Vagina (tissue), 2 donors: ENCODE measurements at regions not wholly inside any gene's neighbourhood (a gene's known extent, or its start where the extent isn't known, plus 50 kb on each side); places are given as distances from the start of the nearest gene placed in this dataset.

Experiments used
- DNase-seq, 2 donors: peaks; one replicate each; pipeline ENCODE4 v3.0.0-alpha.2; 2017; ENCODE audit errors: extremely low spot score in 2 of 2
- H3K27ac ChIP-seq: fragments of 200-600 bp; sonication (generic); one replicate; pipeline ENCODE4 v1.5.1; 2019
- H3K27me3 ChIP-seq: fragments of 200-600 bp; sonication (generic); one replicate; pipeline ENCODE4 v1.5.1; 2019
- H3K36me3 ChIP-seq, 2 donors: fragments of 200-600 bp; sonication (generic); one replicate each; pipeline ENCODE4 v1.5.1; 2017 to 2019
- H3K4me1 ChIP-seq: fragments of 200-600 bp; sonication (generic); one replicate; pipeline ENCODE4 v1.5.1; 2019
- H3K4me3 ChIP-seq, 2 donors: fragments of 200-600 bp; sonication (generic); 1 replicate in 1 of 2; 2 replicates in 1 of 2; pipeline ENCODE4 v1.5.1; 2016 to 2019
- H3K9me3 ChIP-seq: fragments of 200-600 bp; sonication (generic); one replicate; pipeline ENCODE4 v1.5.1; 2019
- POLR2A ChIP-seq, 2 donors: fragments of 450-650 bp; IDR thresholded peaks; one replicate each; pipeline ENCODE4 v1.6.1; 2017; ENCODE audit warnings: antibody characterized with exemption in 2 of 2, mild to moderate bottlenecking in 2 of 2, moderate library complexity in 2 of 2
- POLR2AphosphoS5 ChIP-seq, 2 donors: sonication (generic); formaldehyde crosslinking; IDR thresholded peaks; one replicate each; pipeline ENCODE4 v1.9.0; 2017; ENCODE audit warnings: antibody characterized with exemption in 2 of 2, mild to moderate bottlenecking in 2 of 2, low read depth in 1 of 2; ENCODE audit not compliant: insufficient read depth in 1 of 2
- intact Hi-C: fragments of 100-400 bp; cut with DNase I; formaldehyde crosslinking; loops from one replicate; pipeline ENCODE4 v1.15.1; 2023
- TF ChIP-seq, protein P1 (sequence below), 3 experiments: fragments of 450-650 bp in 2 of 3; fragments of 200-600 bp in 1 of 3; sonication (generic) in 1 of 3; IDR thresholded peaks; one replicate each; pipeline ENCODE4 v1.5.1; 2017 to 2019; ENCODE audit warnings: antibody characterized with exemption in 3 of 3, mild to moderate bottlenecking in 2 of 3, moderate library complexity in 2 of 3

DNA sequence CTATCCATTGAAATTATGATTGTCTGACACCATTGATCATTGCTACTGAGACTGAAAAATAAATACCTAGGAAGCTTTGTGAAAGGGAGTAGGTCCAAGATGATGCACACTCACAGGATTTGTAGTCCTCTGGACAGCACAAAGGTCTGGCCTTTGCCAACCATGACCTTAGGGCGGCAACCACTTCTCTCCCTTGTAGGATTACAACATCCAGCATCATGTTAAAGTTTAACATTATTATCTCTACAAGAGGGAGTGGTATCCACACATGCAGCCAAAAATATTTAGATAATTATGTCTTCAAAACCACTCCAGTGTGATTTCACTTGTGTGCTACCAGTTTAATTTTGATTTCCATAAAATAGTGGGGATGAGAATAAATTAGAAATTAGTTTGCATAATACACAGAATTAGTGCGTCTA is 51.1 kb upstream of the NHSL1 start:
- Histone ChIP-seq H3K4me3 (no peak overlapping the region), H3K27ac (no peak overlapping the region), H3K36me3 (no peaks in the 10 kb centered on the region), H3K9me3 (no peaks in the 10 kb centered on the region), H3K27me3 (no peaks in the 10 kb centered on the region), H3K4me1 (peaks cover 4% of the 10 kb centered on the region)
- DNase-seq: no peak
- intact Hi-C loops: no loop called here
- no peak for TF ChIP-seq POLR2AphosphoS5 (IDR thresholded peaks at IDR 0.05; ENCODE audit: insufficient read depth in 1 of 2, low read depth in 1 of 2)
- TF ChIP-seq, protein P1, sequence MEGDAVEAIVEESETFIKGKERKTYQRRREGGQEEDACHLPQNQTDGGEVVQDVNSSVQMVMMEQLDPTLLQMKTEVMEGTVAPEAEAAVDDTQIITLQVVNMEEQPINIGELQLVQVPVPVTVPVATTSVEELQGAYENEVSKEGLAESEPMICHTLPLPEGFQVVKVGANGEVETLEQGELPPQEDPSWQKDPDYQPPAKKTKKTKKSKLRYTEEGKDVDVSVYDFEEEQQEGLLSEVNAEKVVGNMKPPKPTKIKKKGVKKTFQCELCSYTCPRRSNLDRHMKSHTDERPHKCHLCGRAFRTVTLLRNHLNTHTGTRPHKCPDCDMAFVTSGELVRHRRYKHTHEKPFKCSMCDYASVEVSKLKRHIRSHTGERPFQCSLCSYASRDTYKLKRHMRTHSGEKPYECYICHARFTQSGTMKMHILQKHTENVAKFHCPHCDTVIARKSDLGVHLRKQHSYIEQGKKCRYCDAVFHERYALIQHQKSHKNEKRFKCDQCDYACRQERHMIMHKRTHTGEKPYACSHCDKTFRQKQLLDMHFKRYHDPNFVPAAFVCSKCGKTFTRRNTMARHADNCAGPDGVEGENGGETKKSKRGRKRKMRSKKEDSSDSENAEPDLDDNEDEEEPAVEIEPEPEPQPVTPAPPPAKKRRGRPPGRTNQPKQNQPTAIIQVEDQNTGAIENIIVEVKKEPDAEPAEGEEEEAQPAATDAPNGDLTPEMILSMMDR (IDR thresholded peaks at IDR 0.05): no peak
- no peak for TF ChIP-seq POLR2A (IDR thresholded peaks at IDR 0.05)

GRCh38 chr6:138554146-138554545 is 54.9 kb upstream of the NHSL1 start:
- H3K4me3 ChIP-seq: no peak overlapping the region
- no peaks in the 10 kb centered on the region for H3K27me3 ChIP-seq
- no peaks in the 10 kb centered on the region for H3K9me3 ChIP-seq
- DNase-seq: no peak
- TF ChIP-seq, protein P1 (IDR thresholded peaks at IDR 0.05): no peak
- TF ChIP-seq POLR2A (IDR thresholded peaks at IDR 0.05): no peak
- intact Hi-C loops: no loop called here
- no peaks in the 10 kb centered on the region for H3K36me3 ChIP-seq
- no peak overlapping the region for H3K27ac ChIP-seq
- peaks cover 4% of the 10 kb centered on the region for H3K4me1 ChIP-seq

GRCh38 chr6:138555421-138555988 is 56.2 kb upstream of the NHSL1 start:
- Histone ChIP-seq H3K4me1 (peaks cover 4% of the 10 kb centered on the region), H3K27ac (no peak overlapping the region)
- intact Hi-C loops: no loop called here

DNA sequence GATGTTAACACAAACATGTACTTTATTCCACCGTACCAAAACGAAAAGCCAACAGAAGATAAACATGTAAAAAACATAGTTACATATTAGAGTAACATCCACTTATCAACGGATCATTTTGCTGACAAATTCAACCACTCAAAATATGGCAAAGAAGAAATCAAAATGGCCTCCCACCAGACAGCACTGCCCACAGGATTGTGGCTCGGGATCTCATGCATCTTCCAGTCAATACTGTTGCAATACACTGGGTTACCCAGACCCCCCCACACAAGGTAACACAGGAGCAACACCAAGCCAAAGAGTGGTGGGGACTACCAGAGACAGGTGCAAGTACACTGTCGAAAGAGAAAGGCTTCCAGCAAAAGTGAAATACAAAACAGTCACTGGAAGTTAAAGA is 57.9 kb upstream of the NHSL1 start:
- DNase-seq: no peak

More at GRCh38 chr6:138555421-138555988, 56.2 kb upstream of the NHSL1 start:
- no peaks in the 10 kb centered on the region for H3K27me3 ChIP-seq
- no peak for DNase-seq
- H3K4me3 ChIP-seq: no peak overlapping the region
- H3K9me3 ChIP-seq: no peaks in the 10 kb centered on the region
- H3K36me3 ChIP-seq: no peaks in the 10 kb centered on the region
- TF ChIP-seq POLR2AphosphoS5 (IDR thresholded peaks at IDR 0.05; ENCODE audit: insufficient read depth in 1 of 2, low read depth in 1 of 2): no peak
- no peak for TF ChIP-seq POLR2A (IDR thresholded peaks at IDR 0.05)
- TF ChIP-seq, protein P1 (IDR thresholded peaks at IDR 0.05): no peak

GRCh38 chr6:138559143-138559542 is 59.8 kb upstream of the NHSL1 start:
- Histone ChIP-seq H3K36me3 (no peaks in the 10 kb centered on the region), H3K27me3 (no peaks in the 10 kb centered on the region), H3K4me3 (no peak overlapping the region), H3K27ac (no peak overlapping the region), H3K9me3 (no peaks in the 10 kb centered on the region), H3K4me1 (peaks cover 4% of the 10 kb centered on the region)
- TF ChIP-seq, protein P1 (IDR thresholded peaks at IDR 0.05): no peak
- TF ChIP-seq POLR2A (IDR thresholded peaks at IDR 0.05) (no peak), POLR2AphosphoS5 (IDR thresholded peaks at IDR 0.05; ENCODE audit: insufficient read depth in 1 of 2, low read depth in 1 of 2) (no peak)
- no peak for DNase-seq
- intact Hi-C loops: no loop called here

More for the DNA sequence above, 57.9 kb upstream of the NHSL1 start:
- TF ChIP-seq, protein P1 (IDR thresholded peaks at IDR 0.05): no peak
- no peak for TF ChIP-seq POLR2A (IDR thresholded peaks at IDR 0.05)
- no peak for TF ChIP-seq POLR2AphosphoS5 (IDR thresholded peaks at IDR 0.05; ENCODE audit: insufficient read depth in 1 of 2, low read depth in 1 of 2)
- intact Hi-C loops: no loop called here
- Histone ChIP-seq H3K4me3 (no peak overlapping the region), H3K4me1 (peaks cover 4% of the 10 kb centered on the region), H3K27ac (no peak overlapping the region), H3K27me3 (no peaks in the 10 kb centered on the region), H3K36me3 (no peaks in the 10 kb centered on the region), H3K9me3 (no peaks in the 10 kb centered on the region)
